Ishikawa (cell line): ENCODE measurements at regions not wholly inside any gene's neighbourhood (a gene's known extent, or its start where the extent isn't known, plus 50 kb on each side); places are given as distances from the start of the nearest gene placed in this dataset.

Experiments
- CEBPB ChIP-seq: IDR thresholded peaks from 2 replicates; pipeline ENCODE4 v1.6.1; 2012
- CREB1 ChIP-seq: IDR thresholded peaks from 2 replicates; pipeline ENCODE4 v1.6.1; 2012; ENCODE audit warnings: low read depth
- EGR1 ChIP-seq: IDR thresholded peaks from 2 replicates; pipeline ENCODE4 v1.6.1; 2012
- EP300 ChIP-seq: IDR thresholded peaks from 2 replicates; pipeline ENCODE4 v1.6.1; 2012; ENCODE audit warnings: borderline replicate concordance
- FOXM1 ChIP-seq: IDR thresholded peaks from 2 replicates; pipeline ENCODE4 v1.6.1; 2012; ENCODE audit warnings: low read depth, borderline replicate concordance
- MAX ChIP-seq: IDR thresholded peaks from 2 replicates; pipeline ENCODE4 v1.6.1; 2012
- NFIC ChIP-seq: IDR thresholded peaks from 2 replicates; pipeline ENCODE4 v1.6.1; 2012
- RAD21 ChIP-seq: IDR thresholded peaks from 2 replicates; pipeline ENCODE4 v1.6.1; 2012; ENCODE audit warnings: low read depth
- REST ChIP-seq: IDR thresholded peaks from 2 replicates; pipeline ENCODE4 v1.6.1; 2012; ENCODE audit warnings: low read depth, mild to moderate bottlenecking
- TAF1 ChIP-seq: IDR thresholded peaks from 2 replicates; pipeline ENCODE4 v1.6.1; 2012; ENCODE audit warnings: low read depth, mild to moderate bottlenecking
- TCF12 ChIP-seq: IDR thresholded peaks from 2 replicates; pipeline ENCODE4 v1.6.1; 2012; ENCODE audit warnings: low read depth
- TEAD4 ChIP-seq: IDR thresholded peaks from 2 replicates; pipeline ENCODE4 v1.6.1; 2012
- USF1 ChIP-seq: IDR thresholded peaks from 2 replicates; pipeline ENCODE4 v1.6.1; 2012
- YY1 ChIP-seq: IDR thresholded peaks from 2 replicates; pipeline ENCODE4 v1.6.1; 2012; ENCODE audit warnings: low read depth
- ZBTB7A ChIP-seq: IDR thresholded peaks from 2 replicates; pipeline ENCODE4 v1.6.1; 2012; ENCODE audit warnings: low read depth

DNA sequence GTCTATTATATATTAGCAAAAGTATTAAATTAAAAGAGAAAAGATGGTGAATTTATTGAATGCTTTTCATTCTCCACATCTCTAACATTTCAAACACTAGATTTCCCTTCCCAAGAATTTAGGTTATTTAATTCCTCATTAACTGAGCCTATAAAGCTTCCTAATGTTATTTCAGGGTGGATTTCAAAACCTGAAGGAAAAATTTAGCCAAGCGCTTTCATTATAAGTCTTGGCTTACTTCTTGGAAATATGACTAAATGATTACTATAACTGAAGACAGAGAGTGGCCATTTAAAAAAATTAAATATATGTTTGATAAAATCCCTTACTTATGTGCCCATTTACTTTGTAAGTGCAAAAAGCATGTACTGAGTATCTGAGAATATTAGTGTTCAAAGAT is 141.8 kb upstream of the ARSJ start:
- TF ChIP-seq CEBPB (no peak), CREB1 (no peak)

DNA sequence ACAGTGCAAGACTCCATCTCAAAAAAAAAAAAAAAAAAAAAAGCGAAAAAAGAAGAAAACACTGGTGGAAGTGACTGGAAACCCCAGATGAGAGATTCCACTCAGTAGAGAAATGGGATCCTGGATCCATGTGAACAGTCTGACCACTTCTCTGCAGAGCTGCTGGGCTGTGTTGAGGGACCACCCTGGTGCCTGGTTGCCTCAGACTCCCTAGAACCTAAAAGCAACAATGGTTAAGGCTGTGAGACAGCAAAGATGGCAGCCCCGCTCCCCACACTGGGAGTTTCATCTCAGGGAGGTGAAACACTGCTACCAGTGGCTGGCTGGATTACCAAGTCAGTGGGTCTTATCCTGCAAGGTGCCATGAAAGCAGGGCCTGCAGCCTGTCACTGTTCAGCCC is 152.8 kb upstream of the ARSJ start:
- no peak for TF ChIP-seq CEBPB
- TF ChIP-seq FOXM1: no peak
- no peak for TF ChIP-seq EP300
- TF ChIP-seq TEAD4: no peak
- TF ChIP-seq ZBTB7A: no peak
- TF ChIP-seq RAD21: no peak
- no peak for TF ChIP-seq YY1
- no peak for TF ChIP-seq TCF12
- no peak for TF ChIP-seq REST
- TF ChIP-seq MAX: no peak
- TF ChIP-seq NFIC: no peak
- no peak for TF ChIP-seq USF1
- no peak for TF ChIP-seq EGR1
- no peak for TF ChIP-seq CREB1
- no peak for TF ChIP-seq TAF1

DNA sequence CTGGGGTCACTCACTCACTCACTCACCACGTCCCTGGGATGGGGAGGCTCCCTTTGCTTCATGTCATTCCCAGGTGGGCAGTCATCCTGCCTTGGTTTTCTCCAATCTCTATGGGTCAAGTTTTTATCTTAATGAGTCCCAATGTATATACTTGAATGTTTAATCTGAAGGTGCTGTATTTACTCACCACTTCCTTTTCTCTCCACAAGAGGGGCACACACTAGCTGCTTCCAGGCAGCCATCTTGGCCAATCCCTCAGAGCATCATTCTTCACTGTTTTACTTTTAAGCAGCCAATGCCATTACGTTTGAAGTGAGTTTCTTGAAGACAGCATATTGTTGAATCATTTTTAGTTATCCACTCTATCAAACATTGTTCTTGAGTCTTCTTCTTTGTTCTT is 153.4 kb upstream of the ARSJ start:
- TF ChIP-seq TEAD4: no peak
- peak; percentile 74; the same call in 1 of the 2 replicates for TF ChIP-seq YY1
- TF ChIP-seq TCF12: no peak

GRCh38 chr4:114136069-114136468 is 156.6 kb upstream of the ARSJ start:
- TF ChIP-seq USF1: no peak
- TF ChIP-seq MAX: no peak
- TF ChIP-seq NFIC: no peak
- no peak for TF ChIP-seq RAD21
- TF ChIP-seq ZBTB7A: no peak
- TF ChIP-seq TAF1: no peak
- no peak for TF ChIP-seq CEBPB
- no peak for TF ChIP-seq EGR1
- TF ChIP-seq FOXM1: no peak
- no peak for TF ChIP-seq TCF12
- no peak for TF ChIP-seq YY1
- no peak for TF ChIP-seq TEAD4
- TF ChIP-seq CREB1: no peak

DNA sequence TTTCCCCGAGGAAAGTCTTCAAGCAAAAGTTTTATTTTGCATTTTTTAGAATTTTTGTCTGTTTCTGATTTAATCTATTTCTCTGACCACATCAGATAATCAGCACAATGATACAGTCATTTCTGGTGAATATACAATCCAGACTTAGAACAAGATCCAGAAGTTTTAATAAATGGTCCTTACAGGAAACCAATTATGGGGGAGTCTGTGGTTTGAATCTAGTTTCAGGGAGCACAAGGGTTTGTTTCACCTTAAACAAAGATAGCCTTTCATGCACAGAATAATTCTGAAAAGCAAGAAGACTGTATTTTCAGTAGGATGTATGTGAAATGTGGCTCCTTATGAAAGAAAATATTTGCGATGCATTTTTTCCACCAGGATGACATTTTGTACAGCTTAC is 158.5 kb upstream of the ARSJ start:
- TF ChIP-seq CEBPB (no peak), CREB1 (no peak), NFIC (no peak), TAF1 (no peak), RAD21 (no peak), FOXM1 (no peak), REST (no peak), TEAD4 (no peak), YY1 (no peak), EGR1 (no peak), USF1 (no peak), EP300 (no peak), TCF12 (no peak), ZBTB7A (no peak), MAX (no peak)

GRCh38 chr4:114146947-114147618 is 167.6 kb upstream of the ARSJ start:
- no peak for TF ChIP-seq EGR1
- no peak for TF ChIP-seq ZBTB7A
- TF ChIP-seq TCF12: no peak
- TF ChIP-seq CREB1: no peak
- TF ChIP-seq CEBPB: no peak
- TF ChIP-seq EP300: no peak
- TF ChIP-seq MAX: no peak
- no peak for TF ChIP-seq RAD21
- TF ChIP-seq REST: no peak
- no peak for TF ChIP-seq TEAD4
